ENCODE measurements at regions not wholly inside any gene's neighbourhood (a gene's known extent, or its start where the extent isn't known, plus 50 kb on each side); places are given as distances from the start of the nearest gene placed in this dataset.

- TF ChIP-seq POLR2A (IDR thresholded peaks at IDR 0.05) (no peak), CTCF (IDR thresholded peaks at IDR 0.05) (no peak)
- Histone ChIP-seq H3K27ac (no peak overlapping the region), H3K36me3 (no peaks in the 10 kb centered on the region), H3K27me3 (peaks cover 0 to 21% (median 0%) of the 10 kb centered on the region in 9 donors), H3K4me3 (no peak overlapping the region), H3K4me1 (no peaks in the 10 kb centered on the region), H3K9me3 (no peaks in the 10 kb centered on the region)
- ATAC-seq (no peak), DNase-seq (no peak)
- intact Hi-C loops (cut with DNase I) = no loop called here
- 83 to 92% (median 89%) methylated on average over 7 to 8 of the region's 8 CpGs for WGBS, 4 donors
Measured at GRCh38 chr2:45190481-45190942, 181.3 kb upstream of the SIX2 start.

- TF ChIP-seq POLR2A (IDR thresholded peaks at IDR 0.05) = no peak
- TF ChIP-seq CTCF (IDR thresholded peaks at IDR 0.05) = no peak
- peaks cover 0 to 11% (median 0%) of the 10 kb centered on the region in 9 donors for H3K27me3 ChIP-seq
- no peaks in the 10 kb centered on the region for H3K4me1 ChIP-seq
- no peaks in the 10 kb centered on the region for H3K9me3 ChIP-seq
- 80 to 88% (median 84%) methylated on average over 5 of the region's 5 CpGs for WGBS, 4 donors
- DNase-seq (no peak), ATAC-seq (no peak)
- H3K27ac ChIP-seq = no peak overlapping the region
- H3K4me3 ChIP-seq = no peak overlapping the region
- intact Hi-C loops (cut with DNase I) = no loop called here
- H3K36me3 ChIP-seq = no peaks in the 10 kb centered on the region
Measured at GRCh38 chr2:45184606-45185005, 175.4 kb upstream of the SIX2 start.

GRCh38 chr2:45182667-45183295 is 173.5 kb upstream of the SIX2 start:
- peaks cover 0 to 6% (median 0%) of the 10 kb centered on the region in 9 donors for H3K27me3 ChIP-seq
- ATAC-seq (no peak), DNase-seq (no peak)
- H3K4me3 ChIP-seq = no peak overlapping the region
- TF ChIP-seq POLR2A (IDR thresholded peaks at IDR 0.05) (no peak), CTCF (IDR thresholded peaks at IDR 0.05) (no peak)
- no peaks in the 10 kb centered on the region for H3K36me3 ChIP-seq
- intact Hi-C loops (cut with DNase I) = no loop called here
- WGBS, 4 donors = 46 to 79% (median 67%) methylated on average over 6 of the region's 6 CpGs
- H3K9me3 ChIP-seq = no peaks in the 10 kb centered on the region
- no peak overlapping the region for H3K27ac ChIP-seq
- H3K4me1 ChIP-seq = no peaks in the 10 kb centered on the region

GRCh38 chr2:45180779-45181178 is 171.5 kb upstream of the SIX2 start:
- Histone ChIP-seq H3K9me3 (no peaks in the 10 kb centered on the region), H3K36me3 (no peaks in the 10 kb centered on the region), H3K27ac (no peak overlapping the region), H3K4me3 (no peak overlapping the region), H3K4me1 (no peaks in the 10 kb centered on the region), H3K27me3 (peaks cover 0 to 6% (median 0%) of the 10 kb centered on the region in 9 donors)
- ATAC-seq = no peak
- TF ChIP-seq CTCF (IDR thresholded peaks at IDR 0.05) (no peak), POLR2A (IDR thresholded peaks at IDR 0.05) (no peak)
- no peak for DNase-seq
- intact Hi-C loops (cut with DNase I) = no loop called here

Data from heart left ventricle (tissue), 16 donors.